ENCODE measurements at regions not wholly inside any gene's neighbourhood (a gene's known extent, or its start where the extent isn't known, plus 50 kb on each side); places are given as distances from the start of the nearest gene placed in this dataset.

- in situ Hi-C loops (cut with MboI; ENCODE audit: low pct_unique_long_range_greater_than_20kb, low sequenced_read_pairs) = no loop called here
- DNase-seq = no peak
Observed at GRCh38 chr2:111712940-111713515, 171.0 kb downstream of the ANAPC1 start.

- DNase-seq = no peak
- in situ Hi-C loops (cut with MboI; ENCODE audit: low pct_unique_long_range_greater_than_20kb, low sequenced_read_pairs) = no loop called here
Observed at GRCh38 chr2:111715987-111716904, 167.7 kb downstream of the ANAPC1 start.

- DNase-seq = no peak
- in situ Hi-C loops (cut with MboI; ENCODE audit: low pct_unique_long_range_greater_than_20kb, low sequenced_read_pairs) = no loop called here
Observed at GRCh38 chr2:111716905-111717775, 166.9 kb downstream of the ANAPC1 start.
